Mesenchymal stem cell (in vitro differentiated cells and primary cell): ENCODE measurements at regions not wholly inside any gene's neighbourhood (a gene's known extent, or its start where the extent isn't known, plus 50 kb on each side); places are given as distances from the start of the nearest gene placed in this dataset.
"Not testable (repeated sequence)": the region's sequence is repeated elsewhere in the genome, so short reads cannot be mapped to it uniquely, and the experiment has no call there.

ENCODE experiments used
- DNase-seq: peaks from one replicate; pipeline ENCODE4 v3.0.0-alpha.2; 2013
- H2AFZ ChIP-seq: one replicate; pipeline ENCODE4 v1.6.1; 2013; ENCODE audit warnings: low read depth, mild to moderate bottlenecking, control low read depth, inconsistent platforms, low read length, moderate library complexity
- H2AK5ac ChIP-seq: 2 replicates; pipeline ENCODE4 v1.6.1; 2013; ENCODE audit warnings: low read length, moderate library complexity, mild to moderate bottlenecking, inconsistent platforms; ENCODE audit not compliant: severe bottlenecking
- H2BK120ac ChIP-seq: one replicate; pipeline ENCODE4 v1.6.1; 2013; ENCODE audit warnings: low read depth, mild to moderate bottlenecking, inconsistent platforms, low read length, moderate library complexity
- H2BK12ac ChIP-seq, 2 experiments: one replicate each; pipeline ENCODE4 v1.6.1; 2013; ENCODE audit warnings: inconsistent platforms in 2 of 2, low read length in 2 of 2, mild to moderate bottlenecking in 2 of 2, moderate library complexity in 2 of 2, control low read depth in 1 of 2
- H2BK15ac ChIP-seq: one replicate; pipeline ENCODE4 v1.6.1; 2013; ENCODE audit warnings: mild to moderate bottlenecking, low read depth, inconsistent platforms; ENCODE audit not compliant: poor library complexity, severe bottlenecking
- H2BK5ac ChIP-seq: 2 replicates; pipeline ENCODE4 v1.6.1; 2013; ENCODE audit warnings: low read depth, mild to moderate bottlenecking, low read length, control low read depth, inconsistent platforms; ENCODE audit not compliant: poor library complexity, severe bottlenecking
- H3K14ac ChIP-seq, 2 experiments: one replicate each; pipeline ENCODE4 v1.6.1; 2013; ENCODE audit warnings: inconsistent platforms in 2 of 2, low read length in 2 of 2, control low read depth in 1 of 2, mild to moderate bottlenecking in 1 of 2, moderate library complexity in 1 of 2
- H3K18ac ChIP-seq, 2 experiments: one replicate each; pipeline ENCODE4 v1.6.1; 2013; ENCODE audit warnings: inconsistent platforms in 2 of 2, low read length in 2 of 2, control low read depth in 1 of 2, low read depth in 1 of 2, mild to moderate bottlenecking in 1 of 2
- H3K23ac ChIP-seq, 2 experiments: one replicate each; pipeline ENCODE4 v1.6.1; 2013; ENCODE audit warnings: inconsistent platforms in 2 of 2, low read length in 2 of 2, mild to moderate bottlenecking in 2 of 2, moderate library complexity in 2 of 2, control low read depth in 1 of 2
- H3K27ac ChIP-seq: 2 replicates; pipeline ENCODE4 v1.5.1; 2013; ENCODE audit warnings: mild to moderate bottlenecking, moderate library complexity, low read length, control low read depth, inconsistent platforms; ENCODE audit not compliant: poor library complexity, severe bottlenecking
- H3K27me3 ChIP-seq, 2 experiments: 2 replicates each; pipeline versions ENCODE4 v1.6.1 to v1.7.0; 2013; ENCODE audit warnings: low read length in 2 of 2, mild to moderate bottlenecking in 2 of 2, moderate library complexity in 2 of 2, control low read depth in 1 of 2, inconsistent platforms in 1 of 2; ENCODE audit not compliant: control insufficient read depth in 1 of 2, insufficient read depth in 1 of 2
- H3K36me3 ChIP-seq, 2 experiments: 2 replicates each; pipeline versions ENCODE4 v1.6.1 to v1.7.0; 2013; ENCODE audit warnings: low read length in 2 of 2, control low read depth in 1 of 2, inconsistent platforms in 1 of 2, low read depth in 1 of 2, mild to moderate bottlenecking in 1 of 2; ENCODE audit not compliant: insufficient read depth in 2 of 2, control insufficient read depth in 1 of 2
- H3K4ac ChIP-seq, 2 experiments: one replicate each; pipeline ENCODE4 v1.6.1; 2013; ENCODE audit warnings: inconsistent platforms in 2 of 2, low read length in 2 of 2, mild to moderate bottlenecking in 2 of 2, moderate library complexity in 2 of 2, control low read depth in 1 of 2, low read depth in 1 of 2
- H3K4me1 ChIP-seq: 2 replicates; pipeline ENCODE4 v1.6.1; 2013; ENCODE audit warnings: low read depth, low read length, control low read depth; ENCODE audit not compliant: control insufficient read depth, insufficient read depth
- H3K4me2 ChIP-seq: 2 replicates; pipeline ENCODE4 v1.6.1; 2013; ENCODE audit warnings: low read length, mild to moderate bottlenecking, inconsistent platforms; ENCODE audit not compliant: poor library complexity, severe bottlenecking
- H3K4me3 ChIP-seq, 2 experiments: 2 replicates each; pipeline versions ENCODE4 v1.5.1 to v1.7.0; 2013; ENCODE audit warnings: low read length in 2 of 2, mild to moderate bottlenecking in 2 of 2, control low read depth in 1 of 2, low read depth in 1 of 2; ENCODE audit not compliant: insufficient read depth in 1 of 2
- H3K79me1 ChIP-seq: replicated peaks from 2 replicates; pipeline ENCODE4 v1.6.1; 2013; ENCODE audit warnings: mild to moderate bottlenecking, control low read depth, low read length, inconsistent platforms; ENCODE audit not compliant: poor library complexity, severe bottlenecking
- H3K9ac ChIP-seq: 2 replicates; pipeline ENCODE4 v1.7.0; 2013; ENCODE audit warnings: mild to moderate bottlenecking, low read length, moderate library complexity
- H3K9me3 ChIP-seq: 2 replicates; pipeline ENCODE4 v1.7.0; 2013; ENCODE audit warnings: mild to moderate bottlenecking, low read length; ENCODE audit not compliant: control insufficient read depth
- H4K8ac ChIP-seq: one replicate; pipeline ENCODE4 v1.6.1; 2013; ENCODE audit warnings: inconsistent platforms, mild to moderate bottlenecking, low read length, moderate library complexity
- H4K91ac ChIP-seq: one replicate; pipeline ENCODE4 v1.6.1; 2013; ENCODE audit warnings: mild to moderate bottlenecking, low read length, inconsistent platforms
- WGBS: methylation state at CpG from one replicate; pipeline ENCODE4 v1.1.7; 2013; ENCODE audit warnings: mixed read lengths; 5-methylcytosine and 5-hydroxymethylcytosine counted together

DNA sequence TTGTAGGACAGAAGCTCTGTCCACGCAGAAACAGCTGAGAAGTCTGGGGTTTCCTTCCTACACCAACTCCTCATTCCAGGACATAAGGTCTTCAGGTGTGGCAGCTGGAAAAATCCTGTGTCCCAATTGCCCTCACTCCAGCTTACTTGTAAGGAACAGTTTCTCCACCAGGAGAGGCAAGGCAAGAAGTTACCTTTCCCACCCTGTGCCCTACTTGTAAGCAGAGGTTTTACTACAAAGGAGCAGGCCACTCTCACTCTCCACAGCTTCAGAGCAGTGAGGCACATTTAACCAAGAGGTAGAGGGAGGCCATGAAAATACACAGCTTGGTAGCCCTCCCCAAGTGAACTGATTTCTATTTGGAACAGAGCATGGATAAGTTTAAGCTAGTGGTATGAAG, 277.3 kb upstream of the SPATA31A3 start:
- not testable (repeated sequence) for H2AK5ac ChIP-seq, DNase-seq, H3K4me1 ChIP-seq, H4K91ac ChIP-seq, H3K9ac ChIP-seq, H2BK15ac ChIP-seq, H2BK120ac ChIP-seq, H2BK12ac ChIP-seq, H3K4me3 ChIP-seq, H4K8ac ChIP-seq, H3K36me3 ChIP-seq, H3K27me3 ChIP-seq, H3K27ac ChIP-seq, H3K9me3 ChIP-seq, H3K18ac ChIP-seq, H3K23ac ChIP-seq, H3K79me1 ChIP-seq, H3K4me2 ChIP-seq, H3K4ac ChIP-seq, H3K14ac ChIP-seq, H2BK5ac ChIP-seq, H2AFZ ChIP-seq
- no CpG with 5 or more reads among the region's 1 CpG for WGBS

DNA sequence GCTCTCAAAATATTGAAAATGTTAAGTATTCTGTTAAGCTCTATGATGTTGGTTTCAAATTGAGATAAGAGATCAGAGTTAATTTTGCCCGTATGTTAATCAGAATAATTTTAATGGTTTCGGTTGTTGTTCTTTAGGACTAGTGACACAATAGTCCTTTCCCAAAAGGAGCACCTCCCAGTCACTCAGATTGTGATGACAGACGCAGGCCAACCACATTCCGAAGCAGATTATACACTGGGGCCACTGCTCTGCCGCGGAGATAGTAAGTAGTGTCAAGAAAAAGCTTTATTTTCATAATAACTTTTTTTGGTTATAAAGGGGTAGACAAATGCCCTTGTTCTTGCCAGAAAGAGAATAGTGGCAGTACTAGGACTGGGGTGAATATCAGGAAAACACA, 265.5 kb upstream of the SPATA31A3 start:
- H3K27me3 ChIP-seq, H3K4ac ChIP-seq, H3K79me1 ChIP-seq, H2AFZ ChIP-seq, H3K4me2 ChIP-seq, H2AK5ac ChIP-seq, H3K9me3 ChIP-seq, H3K14ac ChIP-seq, H4K8ac ChIP-seq, DNase-seq, H2BK5ac ChIP-seq, H3K4me1 ChIP-seq, H2BK120ac ChIP-seq, H3K4me3 ChIP-seq, H2BK12ac ChIP-seq, H2BK15ac ChIP-seq, H4K91ac ChIP-seq, H3K27ac ChIP-seq, H3K18ac ChIP-seq, H3K9ac ChIP-seq, H3K23ac ChIP-seq, H3K36me3 ChIP-seq: not testable (repeated sequence)
- no CpG with 5 or more reads among the region's 6 CpGs for WGBS

GRCh38 chr9:67248967-67249366, 256.6 kb upstream of the SPATA31A3 start:
- H2AK5ac ChIP-seq, H3K14ac ChIP-seq, H2BK120ac ChIP-seq, H3K4me2 ChIP-seq, H2BK15ac ChIP-seq, H3K27ac ChIP-seq, H3K4ac ChIP-seq, H3K9me3 ChIP-seq, H3K36me3 ChIP-seq, H2BK5ac ChIP-seq, H3K4me3 ChIP-seq, H3K79me1 ChIP-seq, H2BK12ac ChIP-seq, H3K23ac ChIP-seq, H3K18ac ChIP-seq, H3K4me1 ChIP-seq, H2AFZ ChIP-seq, H4K91ac ChIP-seq, H4K8ac ChIP-seq, DNase-seq, H3K27me3 ChIP-seq, H3K9ac ChIP-seq: not testable (repeated sequence)
- WGBS, result no CpG with 5 or more reads among the region's 1 CpG

GRCh38 chr9:67212073-67212472, 219.7 kb upstream of the SPATA31A3 start:
- DNase-seq, H2BK120ac ChIP-seq, H3K79me1 ChIP-seq, H3K18ac ChIP-seq, H4K91ac ChIP-seq, H3K4me1 ChIP-seq, H3K4me3 ChIP-seq, H2BK5ac ChIP-seq, H3K9me3 ChIP-seq, H3K23ac ChIP-seq, H2BK12ac ChIP-seq, H2AFZ ChIP-seq, H3K27me3 ChIP-seq, H3K36me3 ChIP-seq, H3K9ac ChIP-seq, H3K27ac ChIP-seq, H2AK5ac ChIP-seq, H2BK15ac ChIP-seq, H3K14ac ChIP-seq, H3K4me2 ChIP-seq, H4K8ac ChIP-seq, H3K4ac ChIP-seq: not testable (repeated sequence)
- WGBS, result 89% methylated on average over 10 of the region's 16 CpGs
